ENCODE measurements at regions not wholly inside any gene's neighbourhood (a gene's known extent, or its start where the extent isn't known, plus 50 kb on each side); places are given as distances from the start of the nearest gene placed in this dataset.

DNA sequence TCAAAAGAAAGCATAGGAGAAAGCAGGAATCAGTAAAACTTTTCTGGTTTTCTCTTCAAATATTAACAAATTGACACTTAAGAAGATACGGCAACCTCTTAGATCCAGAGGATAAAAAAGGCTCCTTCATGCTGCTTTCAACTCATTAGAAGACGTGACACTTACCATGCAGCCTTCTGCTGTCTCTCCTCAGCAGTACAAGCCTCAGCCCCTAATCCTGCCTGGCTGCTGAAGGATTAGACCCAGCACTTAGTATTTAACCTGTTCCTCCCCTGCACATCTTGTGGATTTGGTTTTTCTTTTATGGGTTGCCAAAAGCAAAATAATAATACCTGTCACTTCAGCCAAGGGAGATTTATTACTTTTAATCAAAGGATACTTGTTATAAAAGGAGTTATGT, 108.4 kb downstream of the LYZL1 start:
- no peak for DNase-seq (ENCODE audit: low read depth)

DNA sequence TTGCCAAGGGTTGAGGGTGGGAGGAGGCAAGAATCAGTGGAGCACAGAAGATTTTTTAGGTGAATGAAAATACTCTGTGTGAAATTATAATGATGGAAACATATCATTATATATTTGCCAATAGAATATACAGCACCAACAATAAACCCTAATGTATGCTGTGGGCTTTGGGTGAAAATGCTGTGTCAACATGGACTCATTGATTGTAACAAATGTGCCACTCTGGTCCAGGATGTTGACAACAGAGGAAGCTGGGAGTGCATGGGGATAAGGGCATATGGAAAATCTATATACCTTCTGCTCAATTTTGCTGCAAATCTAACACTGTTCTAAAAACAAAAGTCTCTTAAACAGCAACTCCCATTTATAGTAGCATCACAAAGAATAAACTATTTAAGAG, 114.3 kb downstream of the LYZL1 start:
- no peak for DNase-seq (ENCODE audit: low read depth)

DNA sequence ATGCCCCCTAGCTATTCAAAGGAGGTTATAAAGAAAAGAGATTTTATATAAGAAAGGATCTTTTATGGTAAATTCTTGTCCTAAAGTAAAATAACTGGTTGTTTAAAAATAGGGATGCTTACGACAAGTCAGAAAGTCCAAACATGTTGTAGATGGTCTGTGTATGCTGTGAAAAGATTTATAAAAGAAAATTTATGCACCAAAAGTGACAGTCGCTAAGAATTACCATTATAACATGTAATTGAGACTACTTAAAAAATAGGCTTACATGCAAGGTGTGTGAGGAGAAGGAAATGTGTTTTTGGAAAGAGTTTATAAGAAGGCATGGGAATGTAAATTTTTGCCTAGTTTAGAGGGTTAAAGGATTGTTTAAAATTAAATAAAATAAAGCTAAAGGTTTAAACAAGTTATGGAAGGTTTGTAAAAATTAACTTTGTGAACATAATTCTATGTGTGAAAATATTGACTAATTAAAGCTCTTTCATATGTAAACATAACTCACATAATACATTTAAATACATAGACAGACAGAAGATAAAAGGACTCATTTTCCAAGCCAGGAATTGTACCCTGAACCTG, 118.5 kb downstream of the LYZL1 start:
- no peak for DNase-seq (ENCODE audit: low read depth)
